ENCODE measurements at regions not wholly inside any gene's neighbourhood (a gene's known extent, or its start where the extent isn't known, plus 50 kb on each side); places are given as distances from the start of the nearest gene placed in this dataset.

- ATAC-seq (no peak), DNase-seq (no peak)
- no peaks in the 10 kb centered on the region for H3K9me3 ChIP-seq
- no peaks in the 10 kb centered on the region for H3K36me3 ChIP-seq
- intact Hi-C loops (cut with DNase I): no loop called here
- no peak overlapping the region for H3K27ac ChIP-seq
- no peaks in the 10 kb centered on the region for H3K4me1 ChIP-seq
- 74% methylated on average over 2 of the region's 2 CpGs for WGBS (ENCODE audit: insufficient coverage, low coverage, low lambda C conversion rate, missing lambda C conversion rate)
- TF ChIP-seq, protein P1, sequence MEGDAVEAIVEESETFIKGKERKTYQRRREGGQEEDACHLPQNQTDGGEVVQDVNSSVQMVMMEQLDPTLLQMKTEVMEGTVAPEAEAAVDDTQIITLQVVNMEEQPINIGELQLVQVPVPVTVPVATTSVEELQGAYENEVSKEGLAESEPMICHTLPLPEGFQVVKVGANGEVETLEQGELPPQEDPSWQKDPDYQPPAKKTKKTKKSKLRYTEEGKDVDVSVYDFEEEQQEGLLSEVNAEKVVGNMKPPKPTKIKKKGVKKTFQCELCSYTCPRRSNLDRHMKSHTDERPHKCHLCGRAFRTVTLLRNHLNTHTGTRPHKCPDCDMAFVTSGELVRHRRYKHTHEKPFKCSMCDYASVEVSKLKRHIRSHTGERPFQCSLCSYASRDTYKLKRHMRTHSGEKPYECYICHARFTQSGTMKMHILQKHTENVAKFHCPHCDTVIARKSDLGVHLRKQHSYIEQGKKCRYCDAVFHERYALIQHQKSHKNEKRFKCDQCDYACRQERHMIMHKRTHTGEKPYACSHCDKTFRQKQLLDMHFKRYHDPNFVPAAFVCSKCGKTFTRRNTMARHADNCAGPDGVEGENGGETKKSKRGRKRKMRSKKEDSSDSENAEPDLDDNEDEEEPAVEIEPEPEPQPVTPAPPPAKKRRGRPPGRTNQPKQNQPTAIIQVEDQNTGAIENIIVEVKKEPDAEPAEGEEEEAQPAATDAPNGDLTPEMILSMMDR (IDR thresholded peaks at IDR 0.05): no peak
- TF ChIP-seq POLR2A (IDR thresholded peaks at IDR 0.05): no peak
- no peaks in the 10 kb centered on the region for H3K27me3 ChIP-seq
- H3K4me3 ChIP-seq: no peak overlapping the region
Measured at GRCh38 chr6:15945593-15946159, 183.2 kb upstream of the MYLIP start.

- H3K36me3 ChIP-seq: no peaks in the 10 kb centered on the region
- WGBS (ENCODE audit: insufficient coverage, low coverage, low lambda C conversion rate, missing lambda C conversion rate): 60% methylated on average over 4 of the region's 4 CpGs
- H3K9me3 ChIP-seq: no peaks in the 10 kb centered on the region
- intact Hi-C loops (cut with DNase I): no loop called here
- DNase-seq (no peak), ATAC-seq (no peak)
- no peaks in the 10 kb centered on the region for H3K27me3 ChIP-seq
- H3K4me3 ChIP-seq: no peak overlapping the region
- H3K27ac ChIP-seq: no peak overlapping the region
- TF ChIP-seq, protein P1 (IDR thresholded peaks at IDR 0.05): no peak
- TF ChIP-seq POLR2A (IDR thresholded peaks at IDR 0.05): no peak
- no peaks in the 10 kb centered on the region for H3K4me1 ChIP-seq
Measured at GRCh38 chr6:15943423-15943822, 185.5 kb upstream of the MYLIP start.

DNA sequence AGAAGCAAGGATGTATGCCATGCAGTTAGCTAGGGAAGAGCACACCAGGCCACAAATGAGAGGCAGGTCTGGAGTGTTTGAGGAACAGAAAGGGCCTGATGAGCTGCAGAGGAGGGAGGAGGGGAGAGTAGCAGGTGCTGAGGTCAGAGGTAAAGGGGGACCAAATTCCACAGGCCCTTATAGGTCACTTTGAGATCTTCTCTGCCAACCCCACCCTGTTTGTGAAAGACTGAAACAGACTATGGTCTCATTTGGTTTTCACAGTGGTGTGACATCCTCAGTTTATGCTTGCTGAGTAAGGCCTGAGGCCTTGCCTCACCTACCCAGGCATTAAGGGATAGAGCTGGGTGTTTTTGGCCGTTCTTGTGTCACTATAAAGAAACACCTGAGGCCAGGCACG, 187.7 kb upstream of the MYLIP start:
- WGBS (ENCODE audit: insufficient coverage, low coverage, low lambda C conversion rate, missing lambda C conversion rate): 73% methylated on average over 2 of the region's 2 CpGs
- DNase-seq (no peak), ATAC-seq (no peak)
- no peaks in the 10 kb centered on the region for H3K36me3 ChIP-seq
- H3K4me3 ChIP-seq: no peak overlapping the region
- intact Hi-C loops (cut with DNase I): no loop called here
- H3K27ac ChIP-seq: no peak overlapping the region
- no peaks in the 10 kb centered on the region for H3K27me3 ChIP-seq
- TF ChIP-seq POLR2A (IDR thresholded peaks at IDR 0.05): no peak
- TF ChIP-seq, protein P1 (IDR thresholded peaks at IDR 0.05): no peak
- H3K9me3 ChIP-seq: no peaks in the 10 kb centered on the region
- no peaks in the 10 kb centered on the region for H3K4me1 ChIP-seq

DNA sequence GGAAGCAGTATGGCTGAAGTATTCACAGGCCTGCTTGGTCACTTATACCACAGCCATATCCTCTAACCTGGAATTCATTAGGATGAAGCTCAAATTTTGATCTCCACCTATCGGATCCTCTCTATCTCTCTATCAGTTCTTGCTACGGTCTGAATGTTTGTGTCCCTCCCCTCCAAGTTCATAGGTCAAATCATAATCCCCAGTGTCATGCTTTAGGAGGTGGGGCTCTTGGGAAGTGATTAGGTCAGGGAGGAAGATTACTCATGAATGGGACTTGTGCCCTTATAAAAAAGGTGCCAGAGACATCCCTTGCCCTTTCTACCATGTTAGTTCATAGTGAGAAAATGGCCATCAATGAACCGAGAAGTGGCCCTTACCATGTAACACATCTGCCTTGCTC, 190.8 kb upstream of the MYLIP start:
- intact Hi-C loops (cut with DNase I): no loop called here
- no peak overlapping the region for H3K4me3 ChIP-seq
- ATAC-seq (no peak), DNase-seq (no peak)
- WGBS (ENCODE audit: insufficient coverage, low coverage, low lambda C conversion rate, missing lambda C conversion rate): 79% methylated on average over 3 of the region's 3 CpGs
- H3K36me3 ChIP-seq: no peaks in the 10 kb centered on the region
- H3K27me3 ChIP-seq: no peaks in the 10 kb centered on the region
- H3K27ac ChIP-seq: no peak overlapping the region
- TF ChIP-seq, protein P1 (IDR thresholded peaks at IDR 0.05): no peak
- no peak for TF ChIP-seq POLR2A (IDR thresholded peaks at IDR 0.05)
- H3K4me1 ChIP-seq: no peaks in the 10 kb centered on the region
- no peaks in the 10 kb centered on the region for H3K9me3 ChIP-seq

GRCh38 chr6:15937602-15938001, 191.3 kb upstream of the MYLIP start:
- no peak for DNase-seq
- intact Hi-C loops (cut with DNase I): no loop called here
- H3K36me3 ChIP-seq: no peaks in the 10 kb centered on the region
- H3K4me1 ChIP-seq: no peaks in the 10 kb centered on the region
- no peak overlapping the region for H3K27ac ChIP-seq
- ATAC-seq: no peak
- H3K4me3 ChIP-seq: no peak overlapping the region
- no peaks in the 10 kb centered on the region for H3K27me3 ChIP-seq
- H3K9me3 ChIP-seq: no peaks in the 10 kb centered on the region
- TF ChIP-seq, protein P1 (IDR thresholded peaks at IDR 0.05): no peak
- no peak for TF ChIP-seq POLR2A (IDR thresholded peaks at IDR 0.05)
- WGBS (ENCODE audit: insufficient coverage, low coverage, low lambda C conversion rate, missing lambda C conversion rate): 85% methylated on average over 2 of the region's 3 CpGs

All from right lobe of liver (tissue), 6 donors.